Upper lobe of left lung (tissue), 4 donors: ENCODE measurements at regions not wholly inside any gene's neighbourhood (a gene's known extent, or its start where the extent isn't known, plus 50 kb on each side); places are given as distances from the start of the nearest gene placed in this dataset.

Experiments
- CTCF ChIP-seq, 6 experiments: fragments of 450-650 bp in 4 of 6; fragments of 200-600 bp in 2 of 6; sonication (generic) in 2 of 6; IDR thresholded peaks; one replicate each; pipeline ENCODE4 v1.5.1; 2016 to 2019; ENCODE audit warnings: antibody characterized with exemption in 6 of 6
- EP300 ChIP-seq, 4 donors: sonication (generic); formaldehyde crosslinking; IDR thresholded peaks; one replicate each; pipeline ENCODE4 v1.5.1; 2017; ENCODE audit warnings: antibody characterized with exemption in 4 of 4, control low read depth in 2 of 4
- POLR2AphosphoS5 ChIP-seq, 2 donors: sonication (generic); formaldehyde crosslinking; IDR thresholded peaks; one replicate each; pipeline ENCODE4 v1.5.1; 2017; ENCODE audit warnings: antibody characterized with exemption in 2 of 2

- TF ChIP-seq EP300 (IDR thresholded peaks at IDR 0.05) (no peak), POLR2AphosphoS5 (IDR thresholded peaks at IDR 0.05) (no peak), CTCF (IDR thresholded peaks at IDR 0.05) (no peak)
Observed at GRCh38 chr2:13542061-13542460, 825.3 kb downstream of the TRIB2 start.
